H1 (cell line): ENCODE measurements at regions not wholly inside any gene's neighbourhood (a gene's known extent, or its start where the extent isn't known, plus 50 kb on each side); places are given as distances from the start of the nearest gene placed in this dataset.

Experiments
- E2F6 ChIP-seq: IDR thresholded peaks from 2 replicates; pipeline ENCODE4 v1.6.1; 2012; ENCODE audit warnings: inconsistent platforms
- HDAC6 ChIP-seq: IDR thresholded peaks from one replicate; pipeline ENCODE4 v1.7.1; 2012; ENCODE audit warnings: low read depth, mild to moderate bottlenecking, inconsistent platforms, low read length, moderate library complexity
- MAX ChIP-seq: IDR thresholded peaks from 2 replicates; pipeline ENCODE4 v1.6.1; 2012; ENCODE audit warnings: inconsistent platforms
- POLR2A ChIP-seq, 2 experiments: IDR thresholded peaks; 1 replicate in 1 of 2; 2 replicates in 1 of 2; pipeline ENCODE4 v1.6.1; 2011; ENCODE audit warnings: low read depth in 2 of 2, low read length in 2 of 2, mild to moderate bottlenecking in 2 of 2; ENCODE audit errors: control extremely low read depth in 1 of 2
- POU5F1 ChIP-seq: IDR thresholded peaks from 2 replicates; pipeline ENCODE4 v1.6.1; 2011; ENCODE audit warnings: low read depth, mild to moderate bottlenecking, low read length, moderate library complexity
- SIN3A ChIP-seq, 2 experiments: IDR thresholded peaks in 1 of 2; conservative IDR thresholded peaks in 1 of 2; 2 replicates each; pipeline ENCODE4 v1.6.1; 2011 to 2012; ENCODE audit warnings: low read length in 2 of 2, improper control_type of control experiment in 1 of 2, low read depth in 1 of 2, mild to moderate bottlenecking in 1 of 2
- SRF ChIP-seq: IDR thresholded peaks from 2 replicates; pipeline ENCODE4 v1.6.1; 2011; ENCODE audit warnings: mild to moderate bottlenecking, low read depth, low read length, moderate library complexity
- SUZ12 ChIP-seq: fragments of 200-600 bp; sonication (generic); IDR thresholded peaks from 2 replicates; pipeline ENCODE4 v1.6.1; 2012; ENCODE audit warnings: mild to moderate bottlenecking, inconsistent platforms, low read length, moderate library complexity, mixed read lengths
- TF ChIP-seq, protein P1 (sequence below), 3 experiments: IDR thresholded peaks; 1 replicate in 2 of 3; 2 replicates in 1 of 3; pipeline versions ENCODE4 v1.5.1 to v1.6.1; 2011; ENCODE audit warnings: low read length in 3 of 3, mild to moderate bottlenecking in 3 of 3, inconsistent platforms in 2 of 3, low read depth in 1 of 3, moderate library complexity in 1 of 3; ENCODE audit not compliant: insufficient read depth in 1 of 3; ENCODE audit errors: control extremely low read depth in 1 of 3

DNA sequence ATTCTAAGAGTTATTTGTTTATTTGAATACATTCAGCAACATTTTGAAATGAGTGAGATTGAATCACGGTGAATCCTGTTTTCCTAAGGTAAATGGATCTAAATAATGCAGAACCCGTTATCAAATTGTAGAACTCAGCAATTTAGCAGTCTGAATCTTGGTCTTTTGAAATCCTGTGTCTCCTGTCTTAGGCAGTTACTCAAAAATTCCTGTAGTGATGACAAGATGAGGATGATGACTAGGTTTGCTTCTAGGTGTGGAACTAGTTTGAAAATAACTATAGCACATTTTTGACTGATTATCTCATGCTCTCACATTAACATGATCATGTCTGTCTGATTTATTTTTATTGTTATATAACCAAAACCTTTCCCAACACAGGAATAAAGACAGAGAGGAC, 115.0 kb downstream of the RAP2B start:
- TF ChIP-seq, protein P1, sequence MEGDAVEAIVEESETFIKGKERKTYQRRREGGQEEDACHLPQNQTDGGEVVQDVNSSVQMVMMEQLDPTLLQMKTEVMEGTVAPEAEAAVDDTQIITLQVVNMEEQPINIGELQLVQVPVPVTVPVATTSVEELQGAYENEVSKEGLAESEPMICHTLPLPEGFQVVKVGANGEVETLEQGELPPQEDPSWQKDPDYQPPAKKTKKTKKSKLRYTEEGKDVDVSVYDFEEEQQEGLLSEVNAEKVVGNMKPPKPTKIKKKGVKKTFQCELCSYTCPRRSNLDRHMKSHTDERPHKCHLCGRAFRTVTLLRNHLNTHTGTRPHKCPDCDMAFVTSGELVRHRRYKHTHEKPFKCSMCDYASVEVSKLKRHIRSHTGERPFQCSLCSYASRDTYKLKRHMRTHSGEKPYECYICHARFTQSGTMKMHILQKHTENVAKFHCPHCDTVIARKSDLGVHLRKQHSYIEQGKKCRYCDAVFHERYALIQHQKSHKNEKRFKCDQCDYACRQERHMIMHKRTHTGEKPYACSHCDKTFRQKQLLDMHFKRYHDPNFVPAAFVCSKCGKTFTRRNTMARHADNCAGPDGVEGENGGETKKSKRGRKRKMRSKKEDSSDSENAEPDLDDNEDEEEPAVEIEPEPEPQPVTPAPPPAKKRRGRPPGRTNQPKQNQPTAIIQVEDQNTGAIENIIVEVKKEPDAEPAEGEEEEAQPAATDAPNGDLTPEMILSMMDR (IDR thresholded peaks at IDR 0.05; ENCODE audit: control extremely low read depth in 1 of 3, insufficient read depth in 1 of 3, low read depth in 1 of 3, low read length in 3 of 3) = no peak
- TF ChIP-seq POU5F1 (no peak), SIN3A (conservative IDR thresholded peaks at IDR 0.05 in 1 of 2, IDR thresholded peaks at IDR 0.05 in 1 of 2; ENCODE audit: low read depth in 1 of 2, low read length in 2 of 2) (no peak), POLR2A (IDR thresholded peaks at IDR 0.05; ENCODE audit: control extremely low read depth in 1 of 2, low read depth in 2 of 2, low read length in 2 of 2) (no peak), HDAC6 (no peak), SRF (no peak), SUZ12 (no peak), E2F6 (no peak), MAX (no peak)
